Fibroblast of lung (primary cell): ENCODE measurements at regions not wholly inside any gene's neighbourhood (a gene's known extent, or its start where the extent isn't known, plus 50 kb on each side); places are given as distances from the start of the nearest gene placed in this dataset.

ENCODE experiments used
- DNase-seq, 2 donors: peaks; one replicate each; pipeline versions ENCODE4 v3.0.0 to v3.0.0-alpha.2; 2010; ENCODE audit warnings: low read depth in 2 of 2
- H2AFZ ChIP-seq: 2 replicates; pipeline ENCODE4 v1.5.1; 2012; ENCODE audit warnings: low read length, control low read depth, inconsistent platforms
- H3K27ac ChIP-seq: 2 replicates; pipeline ENCODE4 v1.5.1; 2011; ENCODE audit warnings: low read length, control low read depth; ENCODE audit not compliant: insufficient read depth
- H3K27me3 ChIP-seq: 2 replicates; pipeline ENCODE4 v1.5.1; 2011; ENCODE audit warnings: mild to moderate bottlenecking, low read length; ENCODE audit not compliant: control insufficient read depth, insufficient read depth
- H3K36me3 ChIP-seq: 2 replicates; pipeline ENCODE4 v1.5.1; 2011; ENCODE audit warnings: low read length; ENCODE audit not compliant: control insufficient read depth, insufficient read depth
- H3K4me1 ChIP-seq: 2 replicates; pipeline ENCODE4 v1.5.1; 2011; ENCODE audit warnings: low read length; ENCODE audit not compliant: control insufficient read depth, insufficient read depth; ENCODE audit errors: extremely low read depth
- H3K4me2 ChIP-seq: 2 replicates; pipeline ENCODE4 v1.5.1; 2011; ENCODE audit warnings: low read length, control low read depth; ENCODE audit not compliant: insufficient read depth; ENCODE audit errors: extremely low read depth
- H3K4me3 ChIP-seq, 4 experiments: fragments of 200-600 bp in 1 of 4; sonication (generic) in 1 of 4; replicated peaks in 1 of 4; 2 replicates each; pipeline ENCODE4 v1.5.1; 2011 to 2016; ENCODE audit warnings: low read length in 4 of 4, low read depth in 3 of 4, mild to moderate bottlenecking in 3 of 4, control low read depth in 2 of 4, inconsistent platforms in 1 of 4, mixed read lengths in 1 of 4; ENCODE audit not compliant: insufficient read depth in 1 of 4; ENCODE audit errors: control extremely low read depth in 1 of 4
- H3K79me2 ChIP-seq: 2 replicates; pipeline ENCODE4 v1.5.1; 2012; ENCODE audit warnings: mild to moderate bottlenecking, low read length, inconsistent platforms; ENCODE audit not compliant: control insufficient read depth, insufficient read depth
- H3K9ac ChIP-seq: 2 replicates; pipeline ENCODE4 v1.5.1; 2011; ENCODE audit warnings: mild to moderate bottlenecking, low read length, control low read depth; ENCODE audit not compliant: insufficient read depth
- H3K9me3 ChIP-seq: 2 replicates; pipeline ENCODE4 v1.5.1; 2012; ENCODE audit warnings: low read depth, low read length; ENCODE audit not compliant: control insufficient read depth, insufficient read depth
- H4K20me1 ChIP-seq: 2 replicates; pipeline ENCODE4 v1.5.1; 2011; ENCODE audit warnings: low read length; ENCODE audit not compliant: control insufficient read depth, insufficient read depth; ENCODE audit errors: extremely low read depth
- CTCF ChIP-seq, 2 donors: IDR thresholded peaks in 1 of 2; conservative IDR thresholded peaks in 1 of 2; 1 replicate in 1 of 2; 2 replicates in 1 of 2; pipeline ENCODE4 v1.5.1; 2011 to 2012; ENCODE audit warnings: low read length in 2 of 2, control low read depth in 1 of 2, inconsistent platforms in 1 of 2, low read depth in 1 of 2, mild to moderate bottlenecking in 1 of 2
- EZH2 ChIP-seq: IDR thresholded peaks from 2 replicates; pipeline ENCODE4 v1.5.1; 2012; ENCODE audit warnings: low read length, control low read depth, mild to moderate bottlenecking; ENCODE audit errors: missing control alignments

GRCh38 chr7:117992635-117993376, 119.6 kb upstream of the CTTNBP2 start:
- H3K27ac ChIP-seq, result no peak overlapping the region
- H3K9me3 ChIP-seq, result no peaks in the 10 kb centered on the region
- H3K27me3 ChIP-seq, result no peaks in the 10 kb centered on the region
- H3K9ac ChIP-seq, result no peak overlapping the region
- H3K36me3 ChIP-seq, result no peaks in the 10 kb centered on the region
- TF ChIP-seq EZH2 (no peak), CTCF (conservative IDR thresholded peaks at IDR 0.05 in 1 of 2, IDR thresholded peaks at IDR 0.05 in 1 of 2; ENCODE audit: low read depth in 1 of 2, low read length in 2 of 2) (no peak)
- H3K79me2 ChIP-seq, result no peaks in the 10 kb centered on the region
- no peaks in the 10 kb centered on the region for H3K4me1 ChIP-seq
- no peaks in the 10 kb centered on the region for H4K20me1 ChIP-seq
- no peak for DNase-seq
- H3K4me2 ChIP-seq, result no peak overlapping the region
- no peak overlapping the region for H3K4me3 ChIP-seq
- no peak overlapping the region for H2AFZ ChIP-seq

- Histone ChIP-seq H3K4me2 (no peak overlapping the region), H3K9me3 (no peaks in the 10 kb centered on the region), H3K79me2 (no peaks in the 10 kb centered on the region), H4K20me1 (no peaks in the 10 kb centered on the region), H3K4me1 (no peaks in the 10 kb centered on the region), H3K9ac (no peak overlapping the region), H3K27me3 (no peaks in the 10 kb centered on the region), H2AFZ (no peak overlapping the region), H3K4me3 (no peak overlapping the region), H3K36me3 (no peaks in the 10 kb centered on the region), H3K27ac (no peak overlapping the region)
- TF ChIP-seq EZH2, result no peak
- peak; percentile 56 to 67 for TF ChIP-seq CTCF (conservative IDR thresholded peaks at IDR 0.05 in 1 of 2, IDR thresholded peaks at IDR 0.05 in 1 of 2; ENCODE audit: low read depth in 1 of 2, low read length in 2 of 2)
- DNase-seq, result peak; percentile 20 to 40
These were observed 120.2 kb upstream of the CTTNBP2 start for GRCh38 chr7:117993377-117994003.

GRCh38 chr7:117995850-117996650, 122.8 kb upstream of the CTTNBP2 start:
- Histone ChIP-seq H2AFZ (no peak overlapping the region), H3K27me3 (no peaks in the 10 kb centered on the region), H3K27ac (no peak overlapping the region), H3K4me1 (no peaks in the 10 kb centered on the region), H3K79me2 (no peaks in the 10 kb centered on the region), H3K4me3 (no peak overlapping the region), H3K4me2 (no peak overlapping the region), H3K36me3 (no peaks in the 10 kb centered on the region), H3K9me3 (no peaks in the 10 kb centered on the region), H3K9ac (no peak overlapping the region), H4K20me1 (no peaks in the 10 kb centered on the region)
- TF ChIP-seq EZH2 (no peak), CTCF (conservative IDR thresholded peaks at IDR 0.05 in 1 of 2, IDR thresholded peaks at IDR 0.05 in 1 of 2; ENCODE audit: low read depth in 1 of 2, low read length in 2 of 2) (no peak)
- DNase-seq, result peak in 1 of 2 donors; percentile 23
